HG03135 (cell line): ENCODE measurements at regions not wholly inside any gene's neighbourhood (a gene's known extent, or its start where the extent isn't known, plus 50 kb on each side); places are given as distances from the start of the nearest gene placed in this dataset.
"Not testable (repeated sequence)": the region's sequence is repeated elsewhere in the genome, so short reads cannot be mapped to it uniquely, and the experiment has no call there.

ENCODE experiments used
- ATAC-seq: cut with Tn5 transposase; IDR thresholded peaks from one replicate; pipeline ENCODE4 v1.9.1; 2021; ENCODE audit warnings: mild to moderate bottlenecking, moderate library complexity; ENCODE audit not compliant: unreplicated experiment

GRCh38 chr14:43894534-43894933 is 612.5 kb downstream of the FSCB start:
- no peak for ATAC-seq

GRCh38 chr14:43887523-43887922 is 619.6 kb downstream of the FSCB start:
- no peak for ATAC-seq

GRCh38 chr14:43877351-43877960 is 629.6 kb downstream of the FSCB start:
- no peak for ATAC-seq

GRCh38 chr14:43872752-43873655 is 634.1 kb downstream of the FSCB start:
- no peak for ATAC-seq

GRCh38 chr14:43872222-43872621 is 634.9 kb downstream of the FSCB start:
- ATAC-seq: no peak

- no peak for ATAC-seq
Observed at GRCh38 chr14:43858981-43859380, 648.1 kb downstream of the FSCB start.

GRCh38 chr14:43855556-43855955 is 651.5 kb downstream of the FSCB start:
- no peak for ATAC-seq

GRCh38 chr14:43853541-43853940 is 653.5 kb downstream of the FSCB start:
- ATAC-seq: no peak

GRCh38 chr14:43803076-43803689 is 703.9 kb downstream of the FSCB start:
- ATAC-seq: no peak

- ATAC-seq: no peak
Observed at GRCh38 chr14:43795600-43796228, 711.4 kb downstream of the FSCB start.

GRCh38 chr14:43793579-43793978 is 713.5 kb downstream of the FSCB start:
- ATAC-seq: no peak

GRCh38 chr14:43792980-43793379 is 714.1 kb downstream of the FSCB start:
- no peak for ATAC-seq

- ATAC-seq: no peak
Observed at GRCh38 chr14:43790681-43791080, 716.4 kb downstream of the FSCB start.

GRCh38 chr14:43789458-43789857 is 717.6 kb downstream of the FSCB start:
- no peak for ATAC-seq

GRCh38 chr14:43786066-43786762 is 720.9 kb downstream of the FSCB start:
- ATAC-seq: no peak

- ATAC-seq: not testable (repeated sequence)
Observed at GRCh38 chr14:43784432-43784831, 722.7 kb downstream of the FSCB start.

- no peak for ATAC-seq
Observed at GRCh38 chr14:43778937-43779639, 728.0 kb downstream of the FSCB start.

GRCh38 chr14:43778570-43778936 is 728.5 kb downstream of the FSCB start:
- no peak for ATAC-seq

GRCh38 chr14:43765474-43765873 is 741.6 kb downstream of the FSCB start:
- no peak for ATAC-seq

GRCh38 chr14:43764433-43764832 is 742.6 kb downstream of the FSCB start:
- no peak for ATAC-seq
